ENCODE measurements at regions not wholly inside any gene's neighbourhood (a gene's known extent, or its start where the extent isn't known, plus 50 kb on each side); places are given as distances from the start of the nearest gene placed in this dataset.

GRCh38 chr10:33074443-33074842, 116.4 kb upstream of the ITGB1 start:
- no peak overlapping the region for H3K9ac ChIP-seq (replicated peaks; ENCODE audit: extremely low read depth, insufficient read depth, low read length)
- no peaks in the 10 kb centered on the region for H3K79me2 ChIP-seq (ENCODE audit: control insufficient read depth, insufficient read depth, low read length)
- no peaks in the 10 kb centered on the region for H4K20me1 ChIP-seq (replicated peaks; ENCODE audit: control insufficient read depth, extremely low read depth, insufficient read depth, low read length)
- H3K9me1 ChIP-seq (replicated peaks; ENCODE audit: control insufficient read depth, extremely low read depth, insufficient read depth, low read length), result no peaks in the 10 kb centered on the region
- no peak overlapping the region for H3K4me3 ChIP-seq (replicated peaks in 1 of 3; ENCODE audit: insufficient read depth in 1 of 3, low read depth in 1 of 3, low read length in 3 of 3)
- H3K9me3 ChIP-seq (replicated peaks; ENCODE audit: control insufficient read depth, insufficient read depth, low read length), result no peaks in the 10 kb centered on the region
- dilution Hi-C loops (cut with MboI; ENCODE audit: extremely low pct_ligation_motif_present, low sequenced_read_pairs) (no loop called here), intact Hi-C loops (cut with micrococcal nuclease) (no loop called here)
- FAIRE-seq (no peak), DNase-seq (ENCODE audit: low read depth, low spot score) (no peak)
- H2AFZ ChIP-seq (ENCODE audit: low read depth, low read length), result no peak overlapping the region
- no peaks in the 10 kb centered on the region for H3K27me3 ChIP-seq (ENCODE audit: control insufficient read depth in 2 of 2, insufficient read depth in 2 of 2, low read length in 2 of 2)
- CTCF ChIA-PET, result no interaction called here
- POLR2A ChIA-PET, result no interaction called here
- TF ChIP-seq FOS (IDR thresholded peaks at IDR 0.05; ENCODE audit: borderline replicate concordance, insufficient read depth, low read length), result no peak
- no peak for TF ChIP-seq MAX (IDR thresholded peaks at IDR 0.05; ENCODE audit: insufficient read depth, insufficient read length)
- no peak for TF ChIP-seq MYC (IDR thresholded peaks at IDR 0.05; ENCODE audit: low read depth, low read length)
- no peak for TF ChIP-seq JUN (IDR thresholded peaks at IDR 0.05; ENCODE audit: borderline replicate concordance, insufficient read depth, insufficient read length, low read depth)
- TF ChIP-seq POLR2A (IDR thresholded peaks at IDR 0.05; ENCODE audit: low read depth, low read length), result no peak
- TF ChIP-seq CTCF (IDR thresholded peaks at IDR 0.05; ENCODE audit: extremely low read depth in 1 of 2, insufficient read depth in 1 of 2, low read depth in 1 of 2, low read length in 2 of 2), result no peak
- no peak for TF ChIP-seq POLR2AphosphoS5 (IDR thresholded peaks at IDR 0.05; ENCODE audit: insufficient read depth, low read depth, low read length)
- no peak for TF ChIP-seq EZH2 (IDR thresholded peaks at IDR 0.05; ENCODE audit: borderline replicate concordance, low read depth, low read length, severe bottlenecking)
- TF ChIP-seq GATA2 (IDR thresholded peaks at IDR 0.05; ENCODE audit: insufficient read depth, insufficient read length, low read depth, low read length), result no peak
- H3K4me1 ChIP-seq (ENCODE audit: control insufficient read depth, extremely low read depth, insufficient read depth, low read length), result no peaks in the 10 kb centered on the region
- no peaks in the 10 kb centered on the region for H3K36me3 ChIP-seq (ENCODE audit: control insufficient read depth in 2 of 2, extremely low read depth in 1 of 2, insufficient read depth in 2 of 2, low read length in 2 of 2)
- no peak overlapping the region for H3K4me2 ChIP-seq (ENCODE audit: insufficient read depth, low read length)
- BruUV-seq (replicated peaks), result no TSS peak
- H3K27ac ChIP-seq (ENCODE audit: insufficient read depth, low read depth, low read length), result no peak overlapping the region

Measured in endothelial cell of umbilical vein (primary cell).